ENCODE measurements at regions not wholly inside any gene's neighbourhood (a gene's known extent, or its start where the extent isn't known, plus 50 kb on each side); places are given as distances from the start of the nearest gene placed in this dataset.

GRCh38 chr22:27597703-27598444 is 203.7 kb downstream of the MN1 start:
- TF ChIP-seq CTCF (IDR thresholded peaks at IDR 0.05) (no peak), POLR2A (IDR thresholded peaks at IDR 0.05) (no peak)
